Tongue (tissue), 1 donor: ENCODE measurements at regions not wholly inside any gene's neighbourhood (a gene's known extent, or its start where the extent isn't known, plus 50 kb on each side); places are given as distances from the start of the nearest gene placed in this dataset.

Source experiments
- DNase-seq: peaks from one replicate; pipeline ENCODE4 v3.0.0-alpha.2; 2015

DNA sequence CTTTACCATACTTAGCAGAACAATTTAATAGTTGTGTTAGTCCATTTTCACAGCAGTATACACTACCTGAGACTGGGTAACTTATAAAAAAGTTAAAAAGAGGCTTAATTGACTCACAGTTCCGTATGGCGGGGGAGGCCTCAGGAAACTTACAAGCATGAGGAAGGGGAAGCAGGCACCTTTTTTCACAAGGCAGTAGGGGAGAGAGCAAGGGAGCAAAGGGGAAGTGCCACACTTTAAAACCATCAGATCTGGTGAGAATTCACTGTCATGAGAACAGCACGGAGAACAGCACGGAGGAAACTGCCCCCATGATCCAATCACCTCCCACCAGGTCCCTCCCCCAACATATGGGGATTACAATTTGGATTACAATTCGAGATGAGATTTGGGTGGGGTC, 269.9 kb downstream of the MTRR start:
- no peak for DNase-seq

DNA sequence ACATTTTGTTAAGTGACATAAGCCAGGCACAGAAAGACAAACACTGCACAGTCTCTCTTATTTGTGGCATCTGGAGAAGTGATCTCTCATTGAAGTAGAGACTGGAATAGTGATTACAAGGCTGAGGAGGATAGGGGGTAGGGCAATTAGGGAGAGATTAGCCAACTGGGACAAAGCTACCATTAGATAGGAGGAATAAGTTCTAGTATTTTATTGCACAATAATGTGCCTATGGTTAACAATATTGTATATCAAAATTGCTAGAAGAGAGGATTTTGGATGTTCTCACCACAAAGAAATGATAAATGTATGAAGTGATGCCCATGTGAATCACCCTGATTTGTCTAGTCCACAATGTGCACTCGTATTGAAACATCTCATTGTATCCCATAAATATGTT, 281.8 kb downstream of the MTRR start:
- no peak for DNase-seq

DNA sequence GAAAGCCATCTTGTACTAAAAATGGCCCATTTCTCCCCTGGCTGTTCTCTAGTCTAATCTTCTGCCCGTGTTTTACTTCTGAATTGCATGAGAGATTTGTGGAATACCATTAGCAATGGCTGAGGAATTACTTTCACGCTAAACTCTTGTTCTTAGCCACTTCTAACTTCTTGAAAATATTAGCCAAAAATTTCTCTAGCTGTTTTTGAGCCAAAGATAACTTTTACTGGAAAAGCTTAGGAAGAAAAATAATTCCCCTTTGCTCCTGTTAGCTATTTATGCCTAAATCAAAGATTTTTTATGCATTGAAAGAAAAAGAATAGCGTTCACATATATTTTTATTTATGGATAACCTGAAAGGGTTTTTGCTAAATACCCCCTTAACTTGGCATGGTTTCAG, 287.8 kb downstream of the MTRR start:
- no peak for DNase-seq

DNA sequence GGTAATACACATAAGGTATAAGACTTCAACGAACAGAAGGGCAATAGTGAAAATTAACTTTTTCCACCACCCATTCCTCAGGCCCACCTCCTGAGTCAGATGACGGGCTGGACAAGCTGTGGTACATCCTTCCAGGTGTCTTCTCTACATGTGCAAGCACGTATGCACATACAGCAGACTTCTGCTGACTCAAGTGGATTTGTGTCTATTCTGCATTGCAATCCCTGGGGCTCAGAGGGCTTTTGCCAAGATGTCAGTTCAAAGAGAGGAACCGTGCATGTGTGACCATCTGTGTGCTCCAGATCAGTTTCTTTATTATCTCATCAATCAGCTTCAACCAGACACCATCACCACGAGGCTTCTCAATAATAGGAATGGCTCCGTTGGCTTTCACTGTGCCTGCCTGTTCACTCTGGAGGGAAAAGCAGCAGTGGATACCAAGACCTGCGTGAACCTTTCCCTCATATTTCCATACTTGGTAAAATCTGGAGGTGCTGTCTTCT, 288.4 kb downstream of the MTRR start:
- no peak for DNase-seq

DNA sequence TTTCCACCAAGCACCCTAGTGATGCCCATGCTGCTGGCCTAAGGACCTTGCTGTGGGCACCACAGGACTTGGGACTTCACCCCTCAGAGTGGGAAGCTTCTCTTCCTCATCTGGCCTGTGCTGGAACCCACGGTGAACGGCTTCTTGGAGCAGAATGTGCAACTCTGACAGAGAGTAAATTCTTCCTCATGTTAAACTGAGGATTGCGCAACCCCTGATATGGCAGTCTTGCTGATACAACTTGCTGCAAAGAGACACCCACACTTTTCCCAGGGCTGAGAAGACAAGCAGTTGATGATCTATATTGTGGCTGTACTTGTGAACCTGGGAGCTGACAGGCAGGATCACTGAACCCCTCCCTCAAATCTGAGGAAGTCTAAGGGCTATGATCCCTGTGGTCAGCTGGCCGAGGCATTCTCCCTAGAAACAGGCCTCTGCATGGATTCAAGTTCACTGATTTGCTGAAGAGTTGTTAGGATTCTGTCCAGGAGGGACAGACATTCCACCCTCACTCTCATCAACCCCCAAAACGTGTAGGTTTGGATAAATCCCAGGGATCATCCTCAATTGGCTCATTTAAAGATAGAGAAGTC, 307.2 kb downstream of the MTRR start:
- DNase-seq = no peak

DNA sequence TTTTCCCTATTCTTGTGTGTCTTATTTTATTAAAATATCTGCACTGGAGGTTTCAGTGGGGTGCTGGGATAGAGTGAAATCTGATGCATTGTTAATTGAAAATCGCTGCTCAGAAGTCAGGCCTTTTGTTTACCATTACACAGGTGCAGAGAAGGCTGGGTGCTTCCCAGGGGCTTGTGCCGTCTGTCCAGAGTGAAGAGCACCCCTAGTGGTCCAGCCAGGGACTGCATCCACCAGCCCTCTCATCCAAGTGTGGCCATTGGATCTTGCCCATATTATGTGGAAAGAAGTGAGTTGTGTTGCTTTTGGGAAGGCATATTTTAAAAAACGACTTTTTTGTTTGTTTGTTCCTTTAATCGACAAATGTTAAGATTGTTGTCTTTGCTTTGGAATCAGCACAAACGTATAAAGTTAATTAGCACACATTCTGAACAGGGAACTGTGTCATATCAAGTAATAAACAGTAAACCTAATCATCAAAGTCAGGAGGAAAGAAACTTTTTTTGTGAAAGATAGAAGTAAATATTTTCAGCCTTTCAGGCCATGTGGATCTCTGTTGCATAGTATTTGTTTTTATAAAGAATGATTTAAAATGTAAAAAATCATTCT, 315.6 kb downstream of the MTRR start:
- DNase-seq = peak; percentile 33

DNA sequence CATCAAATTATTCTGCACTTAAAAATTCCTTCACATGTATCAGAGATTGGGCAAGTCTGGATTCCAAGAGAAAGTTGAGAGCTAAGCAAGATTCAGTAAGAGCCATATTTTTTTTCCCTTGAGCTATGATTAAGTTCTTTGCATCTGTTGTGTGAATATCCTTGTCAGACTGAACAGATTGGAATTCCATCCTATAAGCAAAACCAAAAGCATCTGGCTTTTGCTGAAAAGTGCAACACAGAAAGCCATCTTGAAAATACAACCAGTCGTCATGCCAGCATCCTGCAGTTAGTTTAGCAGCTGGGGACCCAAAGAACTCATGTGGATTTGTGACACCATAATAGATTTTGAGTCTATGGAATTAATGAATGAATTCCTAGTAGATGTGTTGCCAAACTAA, 316.9 kb downstream of the MTRR start:
- DNase-seq = no peak

DNA sequence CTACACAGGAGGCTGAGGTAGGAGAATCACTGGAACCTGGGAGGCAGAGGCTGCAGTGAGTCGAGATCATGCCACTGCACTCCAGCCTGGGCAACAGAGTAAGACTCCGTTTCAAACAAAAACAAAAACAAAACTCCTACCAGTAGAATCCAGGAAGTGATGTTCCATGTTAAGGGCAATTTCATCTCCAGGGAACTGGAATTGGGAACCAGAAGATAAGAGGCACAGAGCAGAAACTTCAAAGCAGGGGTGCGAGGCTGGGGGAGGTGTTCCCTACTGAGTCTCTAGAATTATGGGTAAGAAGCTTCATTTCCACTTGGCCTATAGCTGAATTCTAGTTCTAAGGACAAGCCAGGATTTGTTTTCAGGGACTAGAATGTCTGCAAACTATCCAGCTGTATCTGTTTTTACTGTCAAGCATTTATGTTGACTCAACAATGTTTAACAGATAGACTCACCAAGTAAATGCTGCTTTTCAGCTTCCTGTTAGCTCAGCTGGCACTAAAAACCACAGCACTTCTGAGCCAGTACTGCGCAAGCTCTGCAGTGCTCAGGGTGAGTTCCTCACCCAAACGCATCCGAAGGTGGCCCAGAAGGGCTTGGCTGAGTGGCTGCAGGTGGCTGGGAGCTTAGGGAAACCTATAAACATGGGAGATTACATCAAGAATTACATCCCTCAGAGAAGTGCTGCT, 320.1 kb downstream of the MTRR start:
- DNase-seq = peak; percentile 45

DNA sequence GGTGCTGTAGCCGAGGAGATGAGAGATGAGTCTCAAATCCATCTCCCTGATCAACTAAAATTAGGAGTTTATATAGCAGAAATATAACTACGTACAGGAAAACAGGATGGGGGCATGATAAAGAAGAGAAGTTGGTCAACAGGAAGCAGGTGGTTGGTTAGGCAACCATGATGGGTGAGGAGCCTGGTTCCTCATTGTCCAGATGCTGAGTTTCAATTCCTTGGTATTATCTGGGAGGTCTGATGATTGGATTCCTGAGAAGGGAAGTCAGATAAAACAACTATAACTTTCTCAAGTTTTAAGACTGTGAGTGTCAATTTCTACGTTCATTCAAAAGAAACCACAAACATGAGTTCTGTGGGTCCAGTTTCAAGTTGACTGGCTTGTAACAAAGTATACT, 323.9 kb downstream of the MTRR start:
- no peak for DNase-seq

DNA sequence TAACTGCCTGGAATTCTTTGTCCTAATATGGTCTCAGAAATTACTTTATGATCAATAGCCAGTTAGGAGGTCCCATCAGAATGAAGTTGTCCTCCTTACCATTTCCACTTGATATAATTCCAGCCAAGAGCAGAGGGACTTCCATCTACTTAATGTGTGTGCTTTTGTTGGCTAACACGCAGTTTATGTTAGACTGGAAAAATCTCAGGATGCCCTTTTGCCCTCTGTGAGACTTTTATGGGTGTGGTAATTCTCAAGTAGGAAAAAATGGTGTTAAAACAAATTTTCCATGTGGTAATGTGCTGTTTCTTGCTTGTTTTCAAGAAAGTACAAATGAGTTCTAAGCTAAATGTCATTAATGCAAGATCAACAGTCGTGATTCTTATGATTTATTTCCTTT, 327.1 kb downstream of the MTRR start:
- no peak for DNase-seq

DNA sequence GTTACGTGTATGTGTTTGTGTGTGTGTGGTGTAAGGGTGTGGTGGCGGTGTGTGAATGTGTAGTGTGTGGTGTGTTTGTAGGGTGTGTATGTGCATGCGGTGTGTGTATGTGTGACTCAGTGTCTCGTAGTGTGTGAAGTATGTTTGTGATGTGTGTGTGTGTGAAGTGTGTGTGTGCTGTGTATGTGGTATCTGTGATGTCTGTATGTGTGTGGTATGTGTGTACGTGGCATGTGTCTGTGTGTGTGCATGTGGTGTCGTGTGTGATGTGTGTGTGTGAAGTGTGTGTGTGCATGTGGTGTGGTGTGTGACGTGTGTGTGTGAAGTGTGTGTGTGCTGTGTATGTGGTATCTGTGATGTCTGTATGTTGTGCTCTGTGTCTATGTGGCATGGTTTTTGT, 339.4 kb downstream of the MTRR start:
- DNase-seq = no peak

DNA sequence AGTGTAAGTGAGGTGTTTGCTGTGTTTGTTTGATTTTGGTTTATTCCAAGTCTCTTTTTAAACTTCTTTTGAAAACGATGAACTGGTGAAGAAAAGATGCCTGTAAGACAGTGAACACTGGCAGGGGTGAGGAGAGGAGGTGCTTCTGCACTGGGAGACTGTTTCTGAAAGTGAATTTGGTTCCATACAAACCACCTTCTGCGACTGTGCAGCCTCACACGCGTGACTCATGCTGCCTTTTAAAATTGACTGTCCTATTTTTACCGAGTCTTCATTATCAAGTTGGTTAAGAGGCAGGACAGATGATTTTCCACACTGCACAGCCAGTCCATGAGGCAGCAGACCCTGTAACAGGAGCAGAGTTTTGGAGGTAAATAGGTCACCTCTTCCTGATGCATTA, 340.6 kb downstream of the MTRR start:
- DNase-seq = no peak

DNA sequence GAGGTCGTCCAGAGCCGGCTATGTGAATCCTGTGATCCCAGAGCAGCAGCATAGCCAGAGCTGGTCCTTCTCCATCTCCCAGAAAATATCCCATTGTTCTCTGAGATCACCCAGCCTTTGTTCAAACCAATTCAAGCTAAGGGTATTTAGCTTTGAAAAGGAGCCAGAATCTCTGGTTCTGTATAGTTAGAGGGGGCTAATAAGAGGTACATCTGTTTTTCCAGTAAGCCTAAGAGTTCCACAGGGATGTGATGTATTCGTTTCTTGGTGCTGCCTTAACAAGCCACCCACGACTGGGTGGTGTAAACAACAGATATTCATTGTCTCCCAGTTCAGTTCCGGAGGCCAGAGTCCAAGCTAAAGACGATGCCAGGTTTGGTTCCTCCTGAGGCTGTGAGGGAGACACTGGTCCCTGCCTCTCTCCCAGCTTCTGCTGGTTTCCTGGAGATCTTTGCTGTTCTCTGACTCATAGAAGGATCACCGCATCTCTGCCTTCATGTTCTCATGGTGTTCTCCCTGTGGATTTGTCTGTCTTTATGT, 344.8 kb downstream of the MTRR start:
- DNase-seq = peak; percentile 38

DNA sequence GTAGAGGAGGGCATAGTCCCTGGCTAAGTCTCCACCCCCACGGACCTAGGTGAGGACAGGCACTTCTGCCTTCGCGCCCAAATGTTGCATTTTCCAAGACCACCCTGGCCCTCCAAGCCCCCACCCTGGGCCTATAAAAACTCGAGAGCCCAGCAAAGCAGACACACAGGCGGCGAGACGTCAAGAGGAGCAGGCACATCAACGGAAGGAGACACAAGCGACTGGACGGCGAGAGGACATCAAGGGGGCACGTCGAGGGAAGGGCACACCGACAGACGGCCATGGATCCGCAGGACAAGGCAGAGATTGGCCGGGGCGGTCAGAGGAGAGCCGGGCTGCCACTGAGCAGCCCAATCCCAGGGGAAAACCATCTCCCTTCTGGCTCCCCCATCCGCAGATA, 348.0 kb downstream of the MTRR start:
- DNase-seq = no peak

DNA sequence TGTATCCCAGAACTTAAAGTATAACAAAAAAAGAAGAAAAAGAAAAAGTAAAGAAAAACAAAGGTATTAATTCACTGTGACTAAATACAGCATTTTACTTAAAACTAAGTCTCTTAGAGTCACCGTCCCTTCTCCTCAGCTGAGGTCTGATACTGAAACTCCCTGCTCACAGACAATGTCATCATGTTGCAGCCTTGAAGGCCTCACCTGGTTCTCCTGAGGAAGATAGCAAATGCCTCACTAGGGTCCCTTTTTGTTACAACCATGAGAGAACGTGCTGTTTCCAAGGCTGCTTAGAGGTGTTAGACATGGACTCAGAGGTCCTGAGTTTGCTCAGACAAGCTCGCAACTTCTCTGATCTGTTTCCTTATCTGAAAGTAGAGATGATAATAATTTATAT, 357.2 kb downstream of the MTRR start:
- no peak for DNase-seq

DNA sequence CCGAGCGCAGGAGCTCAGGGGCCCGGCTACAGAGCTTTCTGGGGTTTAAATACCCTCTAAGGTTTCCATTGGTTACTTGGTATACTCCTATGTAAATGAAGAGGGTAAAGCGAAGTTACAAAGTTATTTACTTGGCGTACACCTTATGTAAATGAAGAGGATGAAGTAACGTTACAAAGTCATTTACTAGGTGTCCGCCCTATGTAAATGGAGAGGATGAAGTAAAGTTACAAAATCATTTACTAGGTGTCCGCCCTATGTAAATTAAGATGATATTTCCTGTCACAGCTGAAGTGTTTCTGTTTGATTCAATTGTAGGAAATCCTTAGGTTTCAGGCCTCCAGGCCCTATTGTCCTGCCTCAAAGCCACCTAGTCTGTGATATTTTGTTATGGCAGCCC, 358.2 kb downstream of the MTRR start:
- no peak for DNase-seq

DNA sequence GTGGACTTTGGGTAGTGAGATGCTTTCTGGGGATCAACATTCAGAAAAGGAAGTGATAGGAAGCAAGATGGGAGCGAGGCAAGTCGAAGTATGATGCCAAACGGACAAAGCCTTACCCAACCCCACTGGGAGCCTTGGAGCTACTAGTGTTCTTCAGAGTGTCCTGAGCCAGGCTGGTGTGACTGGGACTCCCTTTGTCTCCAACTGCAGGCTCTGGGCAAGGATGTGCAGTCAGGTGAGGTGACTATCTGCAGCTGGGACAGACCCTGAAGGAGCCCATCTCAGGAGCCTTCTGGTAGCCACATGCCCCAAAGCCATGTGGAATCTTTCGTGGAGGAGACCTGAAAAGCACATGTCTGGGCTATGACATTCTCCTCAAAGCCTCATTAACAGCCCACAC, 360.6 kb downstream of the MTRR start:
- DNase-seq = no peak

DNA sequence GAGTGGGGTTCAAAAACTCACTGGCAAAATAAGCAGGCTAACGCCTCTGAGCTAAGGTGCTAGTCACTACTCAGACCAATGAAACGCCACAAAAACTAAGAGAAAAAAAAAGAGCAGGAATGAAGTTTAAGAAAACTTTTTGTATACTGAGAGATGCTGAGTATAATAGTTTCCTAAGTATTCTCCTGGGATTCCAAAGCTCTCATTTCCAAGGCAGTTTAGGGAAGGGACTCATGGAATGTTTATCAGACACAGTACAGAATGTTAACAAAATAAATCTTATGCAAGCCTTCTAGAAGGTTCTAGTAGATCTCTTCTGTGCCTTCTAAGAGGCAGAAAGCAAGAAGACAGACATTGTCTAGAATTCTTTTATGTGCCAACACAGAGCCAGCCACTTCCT, 361.9 kb downstream of the MTRR start:
- DNase-seq = no peak

DNA sequence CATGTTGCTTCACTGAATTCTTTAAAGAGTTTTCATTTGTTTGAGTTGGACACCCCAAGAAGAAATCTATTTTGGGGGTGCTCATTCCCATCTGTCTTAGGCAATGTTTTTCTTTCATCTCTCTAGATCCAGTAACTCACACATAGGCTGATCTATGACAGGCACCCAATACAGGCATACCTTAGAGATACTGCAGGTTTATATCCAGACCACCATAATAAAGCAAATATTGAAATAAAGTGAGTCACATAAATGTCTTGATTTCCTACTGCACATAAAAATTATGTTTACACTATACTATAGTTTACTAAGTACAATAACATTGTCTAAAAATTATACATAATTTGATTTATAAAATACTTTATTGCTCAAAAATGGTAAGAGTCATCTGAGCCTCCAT, 364.5 kb downstream of the MTRR start:
- DNase-seq = no peak

DNA sequence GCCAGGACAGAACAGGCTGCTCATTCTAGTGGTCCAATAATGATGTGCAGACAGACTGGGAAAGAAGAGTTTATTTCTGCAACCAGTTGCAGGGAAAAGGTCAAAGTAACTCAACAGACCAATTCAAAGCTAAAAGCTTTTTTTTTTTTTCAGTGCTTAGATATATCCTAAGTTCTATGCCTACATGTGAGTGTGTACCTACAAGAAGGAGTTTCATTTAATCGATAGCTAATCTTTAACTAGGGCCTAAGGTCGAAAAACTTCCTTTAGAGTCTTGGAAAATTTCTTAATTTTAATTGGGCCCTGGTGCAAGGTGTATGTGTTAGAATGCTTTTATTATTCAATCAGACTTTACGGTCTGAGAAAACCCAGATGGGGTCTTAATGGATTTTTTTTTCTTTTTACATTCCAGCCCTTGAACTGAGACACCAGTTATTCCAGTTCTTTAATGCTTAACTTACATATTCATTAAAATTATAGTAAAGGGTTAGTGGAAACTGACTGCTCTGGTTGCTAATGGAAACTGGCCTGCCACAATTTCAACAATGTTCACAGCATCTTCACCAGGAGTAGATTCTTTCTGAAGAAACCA, 365.3 kb downstream of the MTRR start:
- DNase-seq = no peak

DNA sequence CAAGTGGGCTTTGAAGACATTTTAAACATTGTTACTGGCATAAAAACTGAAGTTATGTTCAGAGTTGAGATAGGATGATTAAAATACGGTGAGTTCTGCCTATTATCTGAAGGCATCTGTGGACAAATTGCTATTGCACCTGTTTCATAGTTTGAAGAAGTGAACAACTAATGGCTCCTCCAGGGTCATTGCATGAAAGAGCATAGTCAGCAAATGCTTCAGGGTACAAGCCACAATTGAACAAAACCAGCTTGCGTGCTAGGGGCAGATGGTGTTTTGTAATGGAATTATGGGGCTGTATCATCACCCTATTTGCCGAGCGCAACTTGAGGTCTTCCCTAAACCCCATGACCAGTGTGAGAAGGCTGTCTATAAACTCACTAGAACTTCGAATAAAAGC, 369.1 kb downstream of the MTRR start:
- no peak for DNase-seq

DNA sequence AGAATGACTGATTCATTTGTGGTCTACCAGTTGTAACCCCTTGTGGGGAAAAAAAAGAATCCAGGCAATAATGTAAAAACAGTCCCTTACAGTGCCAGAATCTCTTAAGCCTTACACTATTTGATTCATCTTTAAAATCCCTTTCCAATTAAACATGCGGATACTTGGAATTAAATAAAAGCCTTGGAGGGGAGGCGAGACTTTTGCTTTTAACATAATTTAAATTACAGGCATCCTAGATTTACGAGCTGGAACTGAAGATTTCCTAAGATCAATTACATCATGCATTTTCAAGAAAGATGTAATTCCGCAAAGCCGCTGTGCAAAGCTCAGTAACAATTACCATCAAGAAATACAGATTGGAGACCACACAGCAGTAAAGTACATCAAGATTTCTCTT, 370.2 kb downstream of the MTRR start:
- DNase-seq = peak; percentile 48

DNA sequence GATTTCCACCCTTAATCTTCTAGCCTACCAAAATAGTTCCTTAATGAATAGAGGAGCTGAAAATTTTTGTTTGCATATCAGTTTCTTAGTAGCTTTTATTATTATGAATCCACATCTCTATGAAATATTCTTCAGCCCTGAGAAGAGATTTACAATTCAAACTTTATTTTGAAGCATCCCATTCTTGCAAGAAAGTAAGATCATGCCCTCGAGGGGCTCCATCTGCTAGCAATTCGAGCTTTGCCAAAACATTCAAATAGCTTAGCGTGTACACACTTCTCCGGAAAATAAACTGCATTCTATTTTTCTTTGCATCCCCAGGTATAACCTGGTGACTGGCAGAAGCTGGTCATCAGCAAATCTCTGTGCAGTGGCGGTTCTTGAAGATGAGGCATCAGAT, 370.7 kb downstream of the MTRR start:
- DNase-seq = no peak
